UCSD-AML1 (cell line): ENCODE measurements at regions not wholly inside any gene's neighbourhood (a gene's known extent, or its start where the extent isn't known, plus 50 kb on each side); places are given as distances from the start of the nearest gene placed in this dataset.

Source experiments
- DNase-seq: peaks from one replicate; lab custom pipeline; 2025; ENCODE audit not compliant: unreplicated experiment; lab: John Stamatoyannopoulos, UW

DNA sequence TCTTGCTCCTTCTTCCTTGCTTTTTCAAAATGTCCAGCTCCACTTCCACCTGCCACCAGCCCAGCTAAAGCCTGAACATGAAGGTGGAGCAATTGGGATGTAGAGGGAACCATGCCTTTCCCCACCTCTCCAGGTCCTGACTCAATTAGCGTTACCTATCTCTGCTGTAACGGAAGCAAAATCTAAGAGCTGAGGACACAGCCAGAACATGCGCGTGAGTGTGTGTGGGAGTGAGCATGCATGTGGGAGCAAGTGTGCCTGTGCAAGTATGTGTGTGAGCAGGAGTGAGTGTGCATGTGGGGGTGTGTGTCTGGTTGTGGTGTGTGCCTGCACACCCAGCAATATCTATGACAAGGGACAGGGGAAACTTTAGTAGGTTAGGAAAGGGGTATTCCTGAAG lies 364.5 kb downstream of the MID1IP1 start:
- no peak for DNase-seq

DNA sequence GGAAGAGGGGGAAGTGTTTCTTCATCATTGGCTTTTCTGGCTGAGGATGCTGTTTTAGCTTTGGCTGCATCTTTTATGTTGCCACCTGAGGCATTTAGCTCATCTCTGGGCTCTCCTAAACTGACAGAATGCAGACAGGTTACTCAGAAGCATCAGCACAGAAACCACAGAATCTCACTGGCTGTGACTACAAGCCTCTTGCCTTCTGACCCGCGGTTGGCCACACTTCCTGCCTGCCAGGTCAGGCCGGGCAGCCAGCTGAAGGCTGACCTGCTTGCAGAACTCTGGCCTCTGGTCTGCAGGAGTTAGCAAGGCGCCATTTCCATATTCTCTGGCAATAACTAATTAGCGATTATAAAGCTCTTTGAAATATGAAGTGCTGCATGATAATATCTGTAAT lies 366.5 kb downstream of the MID1IP1 start:
- DNase-seq, result no peak

DNA sequence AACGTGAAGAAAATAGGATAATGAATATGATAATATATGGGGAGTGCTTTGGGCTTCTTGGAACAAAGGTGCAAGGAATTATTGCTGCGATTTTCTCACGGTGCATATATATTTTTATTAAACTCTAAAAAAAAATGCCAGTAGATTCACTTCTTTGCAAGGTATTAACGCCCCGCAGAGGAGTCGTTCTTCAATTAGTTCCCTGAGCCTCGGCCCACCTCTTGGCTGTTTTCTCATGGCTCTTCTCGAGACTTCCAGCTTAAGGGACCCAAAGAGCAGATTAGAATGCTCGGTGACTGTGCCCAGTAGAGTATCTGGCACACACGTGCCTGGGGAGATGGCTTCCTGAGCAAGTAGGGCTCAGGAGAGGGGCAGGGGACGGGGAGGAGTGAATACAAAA lies 367.4 kb downstream of the MID1IP1 start:
- no peak for DNase-seq

DNA sequence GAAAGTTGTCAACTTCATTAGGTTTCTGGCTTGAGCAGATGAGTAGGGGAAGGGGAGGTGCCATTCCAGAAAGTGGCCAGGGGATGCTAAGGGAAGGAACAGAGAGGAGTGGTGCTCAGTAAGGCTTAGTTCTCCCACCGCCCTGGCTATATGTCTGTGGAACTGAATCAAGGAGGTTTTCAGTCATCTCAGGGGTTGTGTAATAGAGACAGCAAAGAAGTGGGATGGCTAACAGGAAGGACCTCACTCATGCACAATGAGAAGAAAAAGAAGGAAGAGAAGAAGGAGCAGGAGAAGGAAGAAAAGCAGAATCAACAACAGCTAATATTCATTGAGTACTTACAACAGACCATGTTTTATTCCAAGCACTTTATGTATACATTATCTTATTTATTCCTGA lies 368.7 kb downstream of the MID1IP1 start:
- DNase-seq, result no peak

DNA sequence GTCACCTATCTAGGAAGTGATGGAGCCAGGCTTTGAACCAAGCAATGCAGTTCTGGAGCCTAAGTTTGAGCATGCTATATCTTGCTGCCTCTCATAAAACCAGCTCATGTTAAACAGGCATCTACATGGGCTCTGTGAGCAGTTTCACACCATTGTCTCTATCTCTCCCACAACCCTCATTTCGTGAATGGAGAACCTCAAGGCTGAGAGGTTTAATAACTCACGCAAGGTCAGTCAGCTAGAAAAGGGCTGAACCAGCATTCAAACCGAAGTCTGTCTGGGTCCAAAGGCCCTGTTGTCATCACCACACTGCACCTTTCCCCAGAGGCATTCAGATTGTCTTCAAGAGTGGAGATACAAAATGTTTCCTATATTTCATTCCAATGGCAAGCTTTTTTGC lies 369.2 kb downstream of the MID1IP1 start:
- no peak for DNase-seq

DNA sequence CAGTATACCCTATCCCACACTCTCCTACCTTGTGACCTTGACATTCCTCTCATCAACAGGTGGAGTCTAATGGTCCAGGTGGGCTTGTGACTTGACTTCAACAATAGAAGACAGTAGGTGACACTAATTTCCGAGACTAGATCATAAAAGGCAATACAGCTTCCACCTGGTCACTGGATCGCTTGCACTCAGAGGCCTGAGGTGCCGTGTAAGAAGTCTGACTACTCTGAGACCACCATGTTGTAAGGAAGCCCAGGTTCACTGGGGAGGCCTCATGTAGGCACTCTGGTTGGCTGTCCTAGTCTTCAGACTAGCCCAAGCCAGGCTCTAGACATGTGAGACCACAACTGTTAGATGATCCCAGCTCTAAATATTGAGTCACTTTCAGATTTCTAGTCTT lies 370.4 kb downstream of the MID1IP1 start:
- DNase-seq, result no peak

DNA sequence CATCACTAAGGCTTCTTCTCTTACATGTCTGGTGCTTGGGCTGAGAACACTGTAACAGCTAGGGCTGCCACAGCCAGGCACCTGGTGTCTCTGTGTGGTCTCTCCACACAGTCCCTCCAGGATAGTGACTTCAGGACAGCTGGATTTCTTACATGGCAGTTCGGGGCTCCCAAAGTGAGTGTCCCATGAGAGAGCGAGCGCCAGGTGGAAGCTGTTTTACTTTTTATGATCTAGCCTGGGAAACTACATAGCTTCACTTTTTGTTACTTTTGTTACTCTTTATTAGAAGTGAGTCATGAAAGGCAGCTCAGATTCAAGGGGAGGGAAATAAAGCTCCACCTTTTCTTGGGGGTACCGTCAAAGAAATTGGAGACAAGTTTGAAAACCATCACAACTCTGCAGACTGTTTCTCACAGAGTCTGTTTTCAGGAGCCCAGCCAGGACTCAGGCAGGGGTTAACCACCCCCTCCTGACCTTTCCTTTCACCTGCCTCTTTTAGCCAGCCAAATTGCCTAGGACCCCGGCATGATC lies 373.0 kb downstream of the MID1IP1 start:
- no peak for DNase-seq

DNA sequence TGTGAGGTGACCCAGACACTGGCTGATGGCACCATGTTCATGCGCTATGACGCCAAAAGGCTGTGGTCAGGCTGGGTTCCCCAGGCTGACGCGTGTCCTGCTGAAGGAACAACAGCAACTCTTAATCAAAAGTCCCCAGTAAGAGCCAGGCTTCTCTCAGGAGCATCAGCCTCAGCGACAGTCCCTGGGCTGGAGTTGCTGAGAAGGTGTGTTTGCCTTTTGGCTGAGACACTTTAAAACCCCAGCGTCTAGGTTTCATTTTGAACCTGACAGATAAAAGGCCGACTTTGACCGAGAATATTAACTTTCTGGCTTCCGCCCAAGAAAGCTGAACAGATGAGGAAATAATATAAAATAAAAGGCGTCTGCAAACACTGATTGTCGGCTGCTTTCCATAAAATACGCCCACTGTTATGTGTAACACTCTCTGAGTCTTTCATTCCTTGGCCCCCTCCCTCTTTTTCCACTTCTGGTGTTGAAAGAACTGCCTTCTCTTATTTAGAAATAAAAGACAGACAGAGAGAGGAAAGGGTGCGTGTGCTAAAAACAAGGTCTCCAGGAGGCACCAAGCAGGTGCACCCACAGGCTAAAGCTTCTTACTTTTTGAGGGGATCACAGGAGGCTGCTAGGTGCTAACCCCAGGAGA lies 373.6 kb downstream of the MID1IP1 start:
- DNase-seq, result no peak

DNA sequence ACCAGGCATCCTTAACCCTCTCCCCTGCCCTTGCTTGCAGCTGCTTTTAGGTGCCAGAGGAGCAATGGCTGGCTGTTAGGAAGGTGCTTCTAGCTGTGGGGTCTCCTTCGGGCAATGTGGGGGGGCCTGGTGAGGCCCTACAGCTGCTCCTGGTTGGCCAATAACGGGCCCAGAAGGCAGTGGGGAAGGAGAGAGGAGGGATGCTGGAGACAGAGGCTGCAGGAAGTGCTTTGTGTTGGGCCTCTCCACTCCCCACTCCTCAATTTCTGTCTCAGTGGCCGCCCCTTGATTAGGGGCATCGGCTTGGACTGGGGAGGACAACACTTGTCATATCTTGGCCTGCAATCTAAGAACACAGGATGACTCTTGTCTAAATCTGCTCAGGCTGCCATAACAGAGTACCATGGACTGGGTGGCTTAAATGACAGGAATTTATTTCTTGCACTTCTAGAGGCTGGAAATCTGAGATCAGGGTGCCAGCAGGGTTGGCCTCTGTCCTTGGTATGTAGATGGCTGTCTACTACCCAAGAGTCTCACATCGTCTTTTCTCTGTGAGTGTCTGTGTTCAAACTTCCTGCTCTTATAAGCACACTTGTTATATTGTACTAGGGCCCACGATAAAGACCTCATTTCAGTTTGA lies 374.3 kb downstream of the MID1IP1 start:
- DNase-seq, result no peak

DNA sequence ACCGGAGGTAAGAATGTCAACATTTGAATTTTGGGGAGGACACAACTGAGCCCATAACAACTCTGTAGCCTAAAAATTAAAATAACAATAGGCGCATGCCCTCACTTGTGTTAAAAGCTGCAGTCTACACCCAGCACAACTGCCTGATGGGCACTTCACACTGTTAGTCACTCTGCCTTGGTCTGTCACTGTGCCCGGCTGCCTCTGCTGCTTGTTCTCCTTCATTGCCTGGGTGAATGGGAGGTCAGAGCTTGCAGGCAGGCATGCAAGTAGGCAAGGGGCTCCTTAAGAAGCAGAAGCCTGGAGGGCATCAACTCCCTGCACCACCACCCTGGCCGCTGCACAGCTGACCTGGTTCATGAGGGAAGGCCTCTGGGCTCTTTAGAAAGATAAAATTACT lies 374.8 kb downstream of the MID1IP1 start:
- no peak for DNase-seq

DNA sequence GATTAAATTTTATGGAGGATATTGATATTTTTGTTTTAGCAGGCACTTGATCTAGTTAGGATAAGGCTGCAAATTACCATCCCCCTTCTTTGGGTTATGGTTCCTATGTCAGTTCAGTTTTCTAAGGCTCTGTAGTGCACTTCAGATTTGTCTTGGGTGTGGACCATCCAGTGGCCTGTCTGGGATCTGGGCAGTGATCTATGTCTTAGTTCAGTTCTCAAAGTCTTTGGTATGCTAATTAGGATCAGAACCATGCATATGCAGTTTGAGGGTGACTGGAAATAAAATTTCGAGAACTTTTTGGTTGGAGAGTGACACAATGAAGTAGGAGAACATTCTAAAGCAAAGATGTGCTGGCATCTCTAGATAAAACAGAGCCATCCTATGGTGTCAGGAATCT lies 388.2 kb downstream of the MID1IP1 start:
- DNase-seq, result no peak

DNA sequence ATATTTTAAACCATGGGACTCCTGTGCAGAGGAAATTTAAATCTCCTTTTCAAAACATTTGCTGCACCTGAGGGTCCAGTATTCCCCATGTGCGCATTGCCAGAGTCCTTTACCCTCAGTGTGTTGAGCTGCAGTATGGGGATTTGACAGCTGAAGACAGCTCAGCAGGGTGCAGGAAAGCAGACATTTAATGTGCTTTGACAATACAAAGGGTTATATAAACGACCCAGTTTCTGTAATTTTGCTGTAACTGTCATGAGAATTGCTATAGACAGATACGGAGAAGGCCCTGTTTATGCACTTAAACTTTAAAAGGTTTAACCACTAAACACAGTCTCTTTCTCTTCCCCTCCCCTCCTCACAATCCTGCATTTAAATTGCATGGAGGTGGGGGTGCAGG lies 393.4 kb downstream of the MID1IP1 start:
- DNase-seq, result no peak

DNA sequence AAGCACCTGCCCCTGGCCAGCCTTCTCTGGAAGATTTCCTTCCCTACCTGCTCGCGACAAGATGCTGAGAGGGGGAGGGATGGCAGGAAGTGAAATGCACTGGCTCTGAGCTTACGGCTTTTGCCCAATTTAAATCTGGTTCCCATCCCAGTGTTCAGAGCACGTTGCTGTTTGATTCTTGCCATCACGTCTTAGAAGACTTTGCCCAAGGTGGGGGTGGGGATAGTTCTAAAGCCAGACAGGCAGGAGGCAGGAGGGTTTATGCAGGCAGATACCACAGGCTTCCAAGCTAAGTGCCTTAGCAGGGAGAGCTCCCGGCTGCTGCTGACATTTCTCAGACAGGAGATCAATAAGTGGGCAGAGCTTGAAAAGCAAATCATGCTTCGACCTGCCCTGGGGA lies 393.9 kb downstream of the MID1IP1 start:
- no peak for DNase-seq

DNA sequence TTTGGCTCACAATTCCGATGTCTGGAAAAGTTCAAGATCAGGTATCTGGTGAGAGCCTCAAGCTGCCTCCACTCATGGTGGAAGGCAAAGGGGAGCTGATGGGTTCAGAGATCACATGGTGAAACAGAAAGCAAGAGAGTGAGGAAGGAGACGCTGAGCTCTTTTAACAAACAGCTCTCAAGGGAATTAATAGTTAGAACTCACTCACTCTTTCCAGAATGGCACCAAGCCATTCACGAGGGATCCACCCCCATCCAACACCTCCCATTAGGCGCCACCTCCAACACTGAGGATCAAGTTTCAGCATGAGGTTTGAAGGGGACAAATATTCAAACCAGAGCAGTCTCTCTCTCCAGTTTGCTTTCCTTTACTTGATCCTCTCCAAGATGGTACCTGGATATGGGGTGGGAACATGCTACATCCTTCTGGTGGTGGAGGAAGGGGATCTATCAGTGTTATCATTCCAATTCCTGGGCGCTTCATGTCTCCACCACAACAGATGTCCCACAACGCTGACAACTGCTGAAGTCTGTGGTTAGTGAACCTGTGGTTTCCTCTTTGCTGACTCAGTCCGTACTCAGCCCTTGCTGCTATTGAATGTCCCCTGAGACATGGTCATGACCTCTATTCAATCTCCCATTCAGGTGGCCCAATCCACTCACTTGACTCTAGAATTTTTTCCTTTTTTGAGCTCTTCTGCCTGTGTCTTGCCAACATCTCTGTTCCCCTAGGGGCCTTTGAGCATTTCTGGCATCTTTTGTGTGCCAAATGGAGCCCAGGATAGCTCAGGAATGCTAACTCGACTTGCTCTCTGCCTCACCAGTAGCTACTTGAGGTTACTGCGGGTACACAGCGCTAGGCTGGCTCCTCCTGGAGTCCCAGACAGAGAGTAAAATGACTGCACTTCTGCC lies 395.2 kb downstream of the MID1IP1 start:
- peak; percentile 19 for DNase-seq

DNA sequence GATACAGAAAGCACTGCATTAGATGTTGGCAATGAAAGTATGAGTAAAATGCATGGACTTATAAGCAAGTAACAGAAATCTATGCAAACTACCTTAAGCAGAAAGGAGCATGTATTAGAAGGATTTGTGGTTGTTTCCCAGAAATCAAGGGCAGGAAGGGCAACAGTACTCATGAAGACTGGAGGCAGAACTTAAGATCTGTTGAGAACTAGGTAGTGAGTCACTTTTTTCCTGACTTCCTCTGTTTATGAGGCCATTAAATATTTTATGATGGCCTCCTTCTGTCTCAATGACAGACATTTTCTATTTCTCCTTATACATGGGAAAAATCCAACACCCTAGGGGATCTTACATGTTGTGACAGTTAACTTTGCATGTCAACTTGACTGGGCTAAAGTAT lies 398.2 kb downstream of the MID1IP1 start:
- DNase-seq, result no peak

DNA sequence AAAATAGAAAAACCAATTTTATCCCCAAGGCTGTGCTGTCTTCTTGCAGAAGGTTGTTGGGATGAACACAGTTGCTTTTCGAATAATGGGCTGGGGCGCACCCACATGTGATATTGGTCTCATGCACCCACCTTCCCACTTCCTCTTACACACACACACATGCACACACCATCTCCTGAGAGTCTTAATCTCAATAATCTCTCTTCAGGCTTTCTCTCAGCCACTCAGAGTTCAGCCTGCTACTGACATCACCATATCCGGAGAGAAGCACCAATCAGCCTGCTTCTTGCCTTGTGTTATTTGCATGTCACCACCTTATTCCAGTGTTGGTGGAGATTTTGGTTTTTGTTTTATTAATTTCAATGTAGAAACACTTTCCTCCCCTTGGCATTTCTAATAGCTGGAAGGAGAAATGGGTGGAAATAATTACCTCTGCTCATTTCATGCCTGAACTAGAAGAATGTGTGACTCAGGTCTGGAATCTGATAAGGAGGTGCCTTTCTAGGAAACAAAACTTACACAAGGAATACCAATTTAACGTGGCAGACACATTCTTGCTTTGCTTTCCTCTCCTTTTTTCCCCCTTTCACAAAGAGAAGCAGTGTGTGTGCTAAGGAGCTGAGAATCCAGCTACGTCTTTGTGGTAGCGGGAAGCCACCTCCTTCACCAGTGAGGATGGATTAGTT lies 400.2 kb downstream of the MID1IP1 start:
- no peak for DNase-seq

DNA sequence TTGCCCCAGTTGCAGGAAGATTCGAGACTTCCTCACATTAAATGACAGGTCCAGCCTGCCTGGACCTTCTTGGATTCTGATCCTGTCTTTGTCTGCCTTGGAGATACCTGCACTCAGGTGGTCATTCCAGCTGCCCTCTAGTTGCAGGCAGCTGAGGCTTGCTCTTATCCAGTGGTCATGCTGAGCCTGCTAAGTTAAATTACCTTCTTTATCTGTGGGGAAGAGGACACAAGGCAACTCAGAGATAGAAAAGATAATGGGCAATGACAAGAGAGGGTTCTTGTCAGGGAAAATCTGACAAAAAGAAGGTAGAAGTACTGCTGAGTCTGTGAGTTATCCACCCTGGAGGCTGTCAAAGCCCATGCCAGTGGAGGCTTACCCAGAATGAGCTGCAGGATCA lies 401.4 kb downstream of the MID1IP1 start:
- no peak for DNase-seq

DNA sequence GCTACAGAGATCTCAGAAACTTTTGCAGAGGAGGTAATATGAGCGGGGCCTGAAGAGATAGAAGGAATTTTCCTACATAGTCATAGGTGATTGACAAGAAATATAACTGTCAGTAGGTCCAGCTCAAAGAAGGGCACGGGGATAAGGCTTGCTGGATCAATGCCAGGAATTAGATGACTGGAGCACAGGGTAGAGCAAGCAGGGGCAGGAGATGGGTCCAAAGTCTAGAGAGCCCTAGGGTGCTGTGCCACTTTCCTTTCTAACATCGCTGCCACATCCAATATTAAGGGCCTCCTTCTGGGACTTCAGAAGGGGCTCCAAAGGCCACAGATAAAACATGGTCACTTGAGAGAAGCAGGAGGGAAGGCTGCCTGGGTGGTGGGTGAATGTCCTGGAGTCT lies 402.2 kb downstream of the MID1IP1 start:
- no peak for DNase-seq

DNA sequence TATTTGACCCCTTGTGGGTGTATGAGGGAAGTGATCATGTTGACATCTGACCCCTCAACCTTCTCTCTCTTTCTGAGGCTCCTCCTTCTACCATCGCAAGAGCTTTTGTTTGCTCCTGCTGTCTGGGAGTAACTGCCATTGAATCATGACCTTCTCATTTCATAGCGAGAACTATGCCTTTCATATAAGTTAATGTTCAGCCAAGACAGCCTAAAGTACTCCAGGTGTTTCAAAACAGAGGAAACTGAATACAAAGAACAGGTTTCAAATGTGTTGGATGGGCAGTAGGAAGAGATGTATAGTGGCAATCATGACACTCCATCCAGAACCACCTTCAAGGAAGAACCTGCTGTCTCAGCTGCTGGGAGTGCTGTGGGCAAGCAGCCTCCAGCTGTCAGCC lies 403.1 kb downstream of the MID1IP1 start:
- no peak for DNase-seq

DNA sequence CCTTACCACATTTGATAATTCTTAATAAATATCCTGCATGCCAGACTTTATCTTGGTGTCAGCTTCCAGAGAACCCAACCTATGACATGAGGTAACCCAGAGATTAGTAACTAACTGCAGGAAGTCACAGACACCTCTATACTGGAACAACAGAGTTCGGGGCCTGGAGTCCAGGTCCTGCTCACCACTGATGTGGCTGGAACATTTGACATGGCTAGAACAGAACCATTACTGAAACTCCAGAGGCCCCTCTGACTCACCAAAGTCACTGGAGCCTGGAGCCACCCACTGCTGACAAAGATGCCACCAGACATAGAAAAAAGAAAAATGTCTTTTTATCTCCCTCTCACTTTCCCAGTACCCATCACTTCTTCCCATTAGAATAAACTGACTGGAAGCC lies 403.7 kb downstream of the MID1IP1 start:
- DNase-seq, result no peak

DNA sequence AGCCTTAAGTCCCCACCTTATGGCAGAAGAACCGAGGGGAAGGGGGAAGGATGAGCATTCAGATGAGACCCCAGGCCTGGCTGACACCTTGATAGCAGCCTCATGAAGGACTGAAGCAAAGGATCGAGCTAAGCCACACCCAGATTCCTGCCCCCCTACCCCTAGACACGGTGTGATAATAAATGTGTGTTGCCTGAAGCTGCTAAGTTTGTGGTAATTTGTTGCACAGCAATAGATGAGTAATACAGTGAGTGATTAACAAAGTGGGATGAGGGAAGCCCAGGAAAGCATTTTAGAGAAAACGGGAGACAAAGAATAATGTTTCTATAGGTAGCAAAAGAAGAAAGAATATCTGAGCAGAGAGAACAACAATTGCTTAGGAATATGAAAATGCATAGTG lies 404.2 kb downstream of the MID1IP1 start:
- no peak for DNase-seq
